Activated CD8-positive, alpha-beta memory T cell treated with anti-CD3 and anti-CD28 coated beads for 1 hour (primary cell): ENCODE measurements at regions not wholly inside any gene's neighbourhood (a gene's known extent, or its start where the extent isn't known, plus 50 kb on each side); places are given as distances from the start of the nearest gene placed in this dataset.

ENCODE experiments used
- DNase-seq, 2 donors: peaks; one replicate each; pipeline ENCODE4 v3.0.0-alpha.2; 2020; ENCODE audit warnings: low read depth in 1 of 2; ENCODE audit errors: extremely low read depth in 1 of 2

DNA sequence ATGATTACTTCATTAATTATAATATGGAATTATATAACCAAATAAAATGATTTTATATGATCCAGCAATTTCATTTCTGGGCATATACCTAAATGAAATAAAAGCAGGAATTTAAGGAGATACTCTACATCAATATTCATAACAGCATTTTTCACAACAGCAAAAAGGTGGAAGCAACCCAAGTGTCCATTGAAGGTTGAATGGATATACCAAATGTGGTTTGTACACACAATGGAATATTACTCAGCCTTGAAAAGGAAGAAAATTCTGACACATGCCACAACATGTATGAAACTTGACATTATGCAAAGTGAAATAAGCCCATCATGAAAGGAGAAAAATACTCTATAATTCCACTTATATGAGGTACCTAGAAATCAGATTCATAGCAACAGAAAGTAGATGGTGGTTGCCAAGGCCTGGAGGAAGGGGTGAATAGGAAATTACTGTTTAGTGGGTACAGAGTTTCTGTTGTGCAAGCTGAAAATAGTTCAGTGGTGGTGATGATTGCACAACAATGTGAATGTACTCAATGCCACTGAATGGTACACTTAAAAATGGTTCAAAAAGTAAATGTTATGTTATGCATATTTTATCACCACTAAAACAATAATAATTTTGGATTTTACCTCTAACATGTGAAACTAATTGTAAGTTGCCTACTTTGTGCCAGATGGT lies 471.5 kb downstream of the SPRY1 start:
- DNase-seq: no peak

DNA sequence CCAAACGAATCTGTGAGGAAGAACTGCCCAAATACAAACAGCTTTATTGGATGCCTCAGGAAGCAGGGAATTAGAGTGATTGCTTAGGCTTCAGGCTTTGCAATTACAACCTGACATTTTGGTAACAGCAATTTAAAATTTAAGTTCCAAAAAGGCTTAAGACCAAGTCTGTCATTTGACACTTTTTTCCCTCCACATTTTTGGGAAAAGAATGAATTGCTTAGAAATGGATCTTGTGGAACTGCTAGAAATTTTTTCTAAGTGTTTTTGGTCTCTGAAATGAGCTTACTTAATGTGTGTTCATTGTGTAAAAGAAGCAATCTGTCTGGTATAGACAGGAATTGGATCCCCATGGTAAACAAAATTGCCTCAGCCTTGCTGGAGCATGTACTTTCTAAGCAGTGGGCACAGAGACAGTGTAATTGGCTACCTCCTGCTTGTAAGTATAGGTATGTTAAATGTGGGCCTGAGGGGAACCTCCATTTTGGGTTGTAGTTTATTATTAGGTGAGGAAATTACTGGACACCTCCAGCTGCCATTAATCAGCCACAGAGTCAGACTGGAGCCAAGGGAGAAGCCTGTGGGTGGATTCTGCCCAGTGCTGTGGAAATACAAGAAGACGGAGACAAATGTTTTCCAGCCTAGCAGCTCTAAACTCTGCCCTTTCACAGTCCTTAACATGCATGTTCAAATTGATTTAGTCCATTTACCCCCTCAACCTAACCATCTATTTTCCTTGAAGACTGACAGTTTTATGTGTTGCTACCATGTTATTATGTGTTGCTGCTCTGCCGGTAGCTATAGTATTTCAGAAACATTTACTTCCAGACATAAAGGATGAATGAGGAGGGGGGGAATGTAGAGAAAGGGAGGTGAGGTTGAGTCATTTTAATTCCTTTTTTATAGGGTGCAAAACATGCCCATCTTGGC lies 473.0 kb downstream of the SPRY1 start:
- DNase-seq: no peak

DNA sequence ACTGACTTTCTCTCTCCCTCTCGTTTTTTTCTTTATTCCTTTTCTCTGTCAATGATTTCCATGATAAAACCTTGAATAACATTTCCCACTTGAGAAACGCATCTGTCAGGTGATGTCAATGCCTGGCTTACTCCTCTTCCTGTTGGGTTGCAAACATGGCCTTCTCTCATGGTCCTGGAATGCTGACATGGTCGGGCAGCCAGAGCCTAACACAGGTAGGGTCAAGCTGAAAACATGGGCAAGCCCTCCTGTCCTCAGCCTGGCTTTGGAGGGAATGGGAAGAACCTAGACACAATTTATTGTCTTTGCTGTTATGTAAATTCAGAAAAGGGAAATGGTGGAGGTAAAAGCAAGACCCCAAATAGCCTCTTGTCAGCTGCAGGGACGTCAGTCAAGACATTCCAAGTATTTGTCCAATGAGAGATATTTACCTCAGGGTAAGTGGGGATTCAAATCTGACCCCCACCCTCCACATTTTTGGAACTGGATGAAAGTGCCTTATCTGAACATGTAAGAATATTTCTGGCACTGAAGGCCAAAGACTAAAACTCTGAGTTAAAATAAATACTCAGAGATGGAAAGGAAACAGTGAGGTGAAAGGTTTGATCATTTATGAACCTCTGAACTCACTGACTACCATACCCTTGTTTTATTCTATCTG lies 473.8 kb downstream of the SPRY1 start:
- DNase-seq: no peak

DNA sequence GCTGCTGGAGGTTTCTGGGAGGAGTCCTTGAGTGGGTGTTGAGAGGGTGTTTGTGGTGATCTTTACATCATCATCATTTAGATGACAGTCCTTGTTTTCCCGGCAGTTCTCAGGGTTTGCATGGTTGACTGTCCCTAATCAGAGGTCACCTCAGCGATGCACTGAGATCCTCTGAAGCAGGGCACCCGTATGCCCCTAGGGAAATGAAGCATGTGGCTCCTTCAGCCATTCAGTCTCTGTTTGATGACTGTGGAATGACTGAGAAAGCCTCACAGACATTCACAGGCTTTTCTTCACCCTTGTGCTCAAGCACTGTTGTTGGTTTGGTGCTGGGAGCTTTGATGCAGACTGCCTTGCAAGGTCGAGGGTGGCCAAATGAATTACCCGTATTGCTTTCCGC lies 474.7 kb downstream of the SPRY1 start:
- no peak for DNase-seq

DNA sequence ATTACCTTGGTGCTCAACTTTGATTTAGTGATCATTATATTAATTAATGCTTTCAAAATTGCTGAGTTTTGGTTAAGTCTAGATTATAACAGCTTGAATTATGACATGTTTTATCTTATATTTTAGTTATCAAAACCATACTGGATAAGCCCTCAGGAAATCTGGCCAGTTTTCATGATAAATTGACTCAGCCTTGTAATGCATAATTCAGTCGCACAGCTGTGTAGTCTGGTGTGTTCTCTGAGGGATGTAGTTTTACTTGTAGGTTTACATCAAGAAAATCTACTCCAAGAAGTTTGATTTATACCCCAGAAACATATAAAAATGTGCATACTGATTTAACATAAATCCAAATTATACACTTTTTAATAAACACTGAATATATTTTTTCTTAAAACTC lies 477.5 kb downstream of the SPRY1 start:
- no peak for DNase-seq

DNA sequence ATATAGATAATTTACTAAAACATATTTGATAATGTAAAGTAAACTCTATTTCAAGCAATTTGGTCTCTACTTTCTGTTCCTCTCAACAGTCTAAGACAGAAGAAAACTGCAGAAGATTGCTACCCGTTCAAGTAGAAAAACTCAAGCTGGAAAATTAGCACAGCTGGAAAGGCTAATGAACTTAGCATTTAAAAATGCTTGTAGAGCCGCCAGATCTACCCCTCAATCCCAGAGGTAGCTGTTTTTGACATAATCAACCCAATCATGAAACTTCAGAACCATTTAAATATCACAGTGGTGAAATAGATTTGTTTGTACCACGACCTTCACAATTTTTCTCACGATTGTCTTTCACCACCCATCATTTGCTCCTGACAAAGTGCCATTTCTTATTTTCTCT lies 479.5 kb downstream of the SPRY1 start:
- no peak for DNase-seq

DNA sequence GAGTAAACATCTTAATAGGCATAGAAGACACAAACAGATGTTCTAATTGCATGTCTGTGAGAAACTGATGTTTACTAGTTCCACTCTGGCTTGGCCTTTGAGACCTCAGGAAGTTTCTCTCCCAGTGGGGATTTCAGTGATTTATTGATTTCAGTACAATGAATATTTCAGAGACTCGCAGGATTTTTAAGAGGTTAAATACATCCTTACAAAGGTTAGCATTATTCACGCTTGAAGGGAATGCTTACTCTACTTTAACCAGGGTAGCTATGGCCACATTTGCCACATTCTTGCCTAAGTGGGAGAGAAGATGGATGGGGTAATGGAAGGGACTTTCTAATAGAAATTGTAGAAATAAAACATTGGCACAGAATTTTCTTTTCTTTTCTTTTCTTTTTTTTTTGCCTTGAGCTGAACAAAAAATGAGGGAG lies 480.1 kb downstream of the SPRY1 start:
- DNase-seq: no peak

DNA sequence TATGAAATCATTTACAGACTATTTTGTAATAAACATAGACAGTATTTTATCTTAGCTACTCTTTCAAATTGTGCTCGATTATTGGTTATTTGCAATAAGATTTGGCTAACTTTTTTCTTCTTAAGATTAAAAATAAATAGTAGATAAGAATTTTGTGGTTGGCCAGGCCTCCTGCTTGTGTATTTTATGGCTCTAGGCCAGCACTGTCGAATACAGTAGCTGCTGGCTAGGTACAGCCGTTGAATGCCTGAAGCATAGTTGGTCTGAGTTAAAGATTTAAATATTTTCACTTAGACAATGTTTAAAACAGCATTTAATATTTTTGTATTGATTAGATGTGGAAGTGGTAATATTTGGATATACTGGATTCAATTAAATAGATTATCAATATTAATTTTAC lies 481.0 kb downstream of the SPRY1 start:
- DNase-seq: no peak

DNA sequence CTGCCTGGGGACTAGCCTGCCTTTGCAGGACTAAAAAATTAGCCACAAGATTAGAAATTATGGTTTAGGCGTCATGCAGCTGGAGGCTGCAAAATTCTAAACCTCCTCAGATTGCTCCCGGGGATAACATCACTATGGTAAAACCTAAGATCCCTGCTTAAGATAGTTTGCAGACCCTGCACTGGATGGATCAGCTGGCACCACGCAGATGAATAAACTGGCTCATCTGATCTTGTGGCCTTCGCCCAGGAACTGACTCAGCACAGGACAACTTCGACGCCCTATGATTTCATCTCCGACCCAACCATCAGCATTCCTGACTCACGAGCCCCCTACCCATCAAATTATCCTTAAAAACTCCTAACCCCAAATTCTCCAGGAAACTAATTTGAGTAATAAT lies 482.4 kb downstream of the SPRY1 start:
- no peak for DNase-seq

DNA sequence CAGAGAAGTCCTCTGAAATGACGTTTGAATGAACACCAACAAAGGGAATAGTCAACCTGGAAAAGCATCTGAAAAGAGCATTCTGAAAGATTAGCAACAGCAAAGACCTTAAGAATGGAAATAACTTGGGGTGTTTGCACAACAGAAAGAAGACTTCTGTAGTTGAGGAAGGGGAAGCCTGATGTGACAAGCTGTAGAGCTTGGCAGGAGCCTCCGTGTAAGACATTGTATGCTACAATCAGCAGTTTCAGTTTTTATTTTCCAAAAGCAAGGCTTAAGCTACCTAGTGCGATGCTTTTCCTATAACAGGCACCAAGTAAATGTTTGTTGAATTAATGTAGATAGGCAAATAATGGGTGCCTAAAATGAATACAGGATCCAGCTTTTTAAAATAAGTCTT lies 484.0 kb downstream of the SPRY1 start:
- no peak for DNase-seq

DNA sequence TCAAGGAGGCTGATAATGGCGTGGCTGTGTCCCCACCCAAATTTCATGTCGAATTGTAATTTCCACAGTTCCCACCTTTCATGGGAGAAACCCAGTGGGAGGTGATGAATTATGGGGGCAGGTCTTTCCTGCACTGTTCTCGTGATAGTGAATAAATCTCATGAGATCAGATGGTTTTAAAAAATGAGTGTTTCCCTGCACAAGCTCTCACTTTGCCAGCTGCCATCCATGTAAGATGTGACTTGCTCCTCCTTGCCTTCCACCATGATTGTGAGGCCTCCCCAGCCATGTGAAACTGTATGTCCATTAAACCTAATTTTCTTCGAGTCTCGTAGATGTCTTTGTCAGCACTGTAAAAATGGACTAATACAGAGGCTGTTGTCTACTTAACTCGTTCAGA lies 488.3 kb downstream of the SPRY1 start:
- DNase-seq: no peak

DNA sequence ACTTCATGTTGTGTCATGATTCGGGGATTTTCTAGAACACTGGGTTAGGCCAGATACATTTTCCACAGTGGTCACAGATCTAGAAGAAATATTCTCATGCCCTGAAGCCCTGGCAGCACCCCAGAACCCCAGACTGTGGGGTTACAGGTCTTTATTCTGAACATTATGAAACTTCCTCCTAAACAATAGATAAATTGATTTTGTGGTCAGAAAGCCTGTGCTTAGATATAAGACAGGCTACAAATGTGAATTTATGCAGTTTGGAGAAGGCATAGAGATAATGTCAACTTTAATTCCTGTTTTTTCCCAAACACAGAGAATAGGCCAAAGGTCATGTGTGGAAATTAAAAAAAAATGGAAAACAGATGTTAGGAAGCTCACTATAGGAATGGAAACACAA lies 492.9 kb downstream of the SPRY1 start:
- DNase-seq: no peak

DNA sequence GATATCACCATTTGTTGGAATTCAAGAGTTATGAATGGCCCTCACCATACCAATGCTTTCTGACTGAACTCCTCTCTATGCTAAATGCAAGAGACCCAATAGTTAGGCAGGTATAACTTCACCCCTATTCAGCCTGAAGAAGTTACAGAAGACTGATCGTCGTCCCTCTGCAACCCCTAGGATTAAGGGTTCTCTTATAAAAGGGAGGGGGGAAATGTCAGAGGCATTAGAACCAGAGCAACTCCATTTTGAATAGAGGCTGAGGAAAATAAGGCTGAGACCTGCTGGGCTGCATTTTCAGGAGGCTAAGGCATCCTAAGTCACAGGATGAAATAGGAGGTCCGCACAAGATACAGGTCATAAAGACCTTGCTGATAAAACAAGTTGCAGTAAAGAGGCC lies 494.3 kb downstream of the SPRY1 start:
- DNase-seq: no peak

DNA sequence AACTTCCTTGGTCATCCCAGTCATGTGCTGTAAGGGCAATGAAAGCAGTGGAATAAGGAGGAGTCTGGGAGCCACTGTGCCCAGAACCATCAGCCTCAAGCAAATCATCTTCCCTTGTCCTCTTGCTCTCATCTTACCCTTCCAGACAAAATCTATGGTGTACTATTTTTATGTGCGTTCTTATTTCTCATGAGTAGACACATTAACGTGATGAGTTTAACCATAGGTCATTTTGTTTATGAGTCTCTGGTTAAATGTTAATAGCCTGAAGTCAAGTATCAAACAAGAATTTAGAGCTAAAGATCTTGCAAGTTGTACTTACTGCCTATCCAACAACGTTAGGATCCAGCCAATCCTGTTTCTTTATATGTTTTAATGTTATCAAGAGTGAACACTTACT lies 495.3 kb downstream of the SPRY1 start:
- DNase-seq: no peak

DNA sequence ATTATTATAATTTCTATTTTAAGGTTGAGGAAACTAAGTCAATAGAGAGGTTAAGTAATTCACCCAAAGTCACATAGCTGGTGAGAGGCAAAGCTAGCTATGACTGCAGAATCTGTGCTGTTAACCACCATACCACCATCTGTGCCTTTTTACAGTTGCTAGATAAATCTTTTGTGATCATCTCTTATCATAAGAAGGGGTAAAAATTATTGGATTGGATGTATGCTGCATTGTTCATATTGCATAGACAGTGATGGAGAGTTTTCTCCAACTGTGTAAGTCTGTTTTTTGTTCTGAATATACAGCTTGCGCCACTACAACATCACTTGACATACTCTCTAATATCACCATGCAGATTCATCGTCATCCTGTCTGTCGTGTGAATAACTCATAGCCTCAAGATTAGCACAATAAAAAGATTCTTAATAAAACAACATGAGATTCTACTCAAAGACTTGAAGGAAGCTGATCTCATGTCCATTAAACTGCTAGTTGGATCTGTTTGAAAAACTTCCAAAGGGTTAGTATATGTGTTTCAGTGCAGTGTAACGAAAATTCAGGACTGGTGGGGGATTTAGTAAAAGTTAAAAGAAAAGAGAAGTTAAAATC lies 495.9 kb downstream of the SPRY1 start:
- DNase-seq: no peak

DNA sequence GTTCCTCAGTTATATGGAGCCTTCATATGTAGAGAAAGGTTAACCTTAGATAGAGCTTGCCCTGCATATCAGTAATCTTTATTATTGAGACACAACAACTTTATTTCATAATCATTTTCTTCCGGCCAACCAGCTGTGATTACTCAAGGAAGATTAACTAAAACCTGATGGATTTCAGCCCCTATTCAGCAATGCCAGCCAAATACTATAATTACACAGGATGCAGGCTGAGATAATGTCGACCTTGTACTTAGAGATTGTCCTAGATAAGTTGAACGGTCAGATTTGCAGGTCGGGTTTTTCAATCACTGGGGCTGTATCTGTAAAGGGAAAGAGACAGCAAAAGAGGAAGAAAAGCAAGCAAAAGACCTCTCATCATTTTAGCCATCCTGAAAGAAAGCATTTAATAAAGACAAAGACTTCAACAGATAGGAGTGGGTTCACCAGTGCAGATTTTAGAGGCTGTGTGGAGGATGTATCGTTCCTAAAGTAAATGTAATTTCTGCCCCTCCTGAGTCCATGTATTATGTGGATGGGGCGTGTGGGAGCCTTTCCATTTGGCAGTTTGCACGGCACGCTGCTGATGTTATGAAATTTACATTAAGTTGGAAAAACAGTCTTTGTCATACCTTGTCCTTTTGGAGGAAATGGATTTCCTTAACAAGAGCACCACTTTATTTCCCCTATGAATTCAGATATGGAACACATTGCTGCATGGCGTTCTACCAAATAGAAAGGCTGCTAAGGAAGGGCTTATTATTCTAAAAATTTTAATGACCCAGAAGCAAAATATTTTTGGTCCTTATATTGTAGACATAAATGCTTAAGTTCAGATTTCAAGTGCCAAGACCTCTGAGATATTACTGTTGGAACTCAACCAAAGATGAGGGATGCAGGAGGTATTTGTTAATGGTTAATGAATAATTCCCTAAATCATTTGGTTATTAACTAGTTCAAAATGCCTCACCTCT lies 496.7 kb downstream of the SPRY1 start:
- DNase-seq: no peak

DNA sequence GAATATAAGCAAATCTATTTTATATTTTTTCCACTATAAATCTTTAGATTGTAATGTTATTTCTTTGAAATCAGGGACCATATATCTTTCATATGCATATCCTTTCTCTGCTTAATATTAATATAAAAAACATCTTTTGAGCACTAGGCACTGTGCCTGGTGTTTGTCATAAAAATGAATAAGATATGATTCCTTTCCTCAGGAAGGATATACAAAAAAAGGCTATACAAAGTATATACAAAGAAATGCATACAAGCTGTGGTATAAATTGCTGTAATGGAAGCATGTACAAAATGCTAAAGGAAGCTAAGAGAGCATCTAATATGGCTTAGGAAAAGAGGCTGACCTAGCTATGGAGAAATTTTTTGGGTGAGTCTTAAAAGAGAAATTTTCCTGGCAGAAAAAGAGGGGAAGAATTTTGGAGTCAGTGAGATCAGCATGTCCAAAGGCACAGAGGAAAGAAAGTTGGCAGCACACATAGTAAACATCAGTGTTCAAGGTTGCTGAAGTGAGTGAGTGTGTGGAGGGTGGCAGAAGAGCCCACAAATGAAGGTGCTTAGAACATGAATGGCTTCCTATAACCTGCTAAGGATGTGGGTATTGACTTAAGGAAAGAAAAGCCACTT lies 500.0 kb downstream of the SPRY1 start:
- no peak for DNase-seq

DNA sequence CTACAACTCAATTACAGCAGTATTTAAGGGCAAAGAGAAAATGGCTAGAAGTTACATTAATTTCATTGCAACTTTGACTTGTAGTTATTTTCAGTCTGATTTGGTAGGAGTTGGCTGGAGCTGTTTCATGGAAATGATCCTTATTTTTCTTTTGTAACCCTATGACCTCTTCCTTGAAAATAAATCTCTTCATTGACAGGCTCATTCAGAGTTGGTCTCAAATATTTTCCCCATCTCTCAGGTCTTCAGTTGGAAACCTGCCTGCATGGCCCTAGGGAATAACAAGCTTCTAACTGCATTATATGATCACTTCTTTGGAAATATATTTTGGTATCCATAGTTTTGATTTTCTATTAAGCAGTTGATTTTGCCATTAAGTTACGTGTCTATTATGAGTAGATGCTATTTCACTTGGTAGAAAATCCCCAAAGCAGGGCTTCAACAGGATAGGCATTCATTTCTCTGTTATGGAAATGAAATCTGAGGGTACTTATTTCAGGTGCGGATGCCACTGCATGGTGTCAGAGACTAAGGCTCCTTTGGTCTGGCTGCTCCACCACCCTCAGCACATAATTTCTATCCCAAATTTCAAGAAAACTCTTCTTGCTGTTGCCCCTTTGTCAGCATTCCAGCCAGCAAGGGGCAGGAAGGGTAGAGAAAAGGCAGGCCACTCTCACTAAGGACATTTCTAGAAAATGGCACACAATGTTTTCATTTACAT lies 502.5 kb downstream of the SPRY1 start:
- no peak for DNase-seq

DNA sequence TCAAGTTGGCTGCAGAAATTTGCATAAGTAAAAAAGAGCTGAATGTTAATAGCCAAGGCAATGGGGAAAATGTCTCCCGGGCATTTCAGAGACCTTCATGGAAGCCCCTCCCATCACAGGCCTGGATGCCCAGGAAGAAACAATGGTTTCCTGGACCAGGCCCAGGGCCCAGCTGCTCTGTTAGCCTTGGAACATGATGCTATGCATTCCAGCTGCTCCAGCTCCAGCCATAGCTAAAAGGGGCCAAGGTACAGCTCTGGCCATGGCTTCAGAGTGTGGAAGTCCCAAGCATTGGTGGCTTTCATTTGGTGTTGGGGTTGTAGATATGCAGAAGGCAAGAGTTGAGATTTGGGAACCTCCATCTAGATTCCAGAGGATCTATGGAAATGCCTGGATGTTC lies 508.3 kb downstream of the SPRY1 start:
- DNase-seq: no peak
